Psoas muscle (tissue), 7 donors: ENCODE measurements at regions not wholly inside any gene's neighbourhood (a gene's known extent, or its start where the extent isn't known, plus 50 kb on each side); places are given as distances from the start of the nearest gene placed in this dataset.

Source experiments
- ATAC-seq, 4 donors: fragments of 200-7000 bp; cut with Tn5 transposase; one replicate each; pipeline ENCODE4 v1.9.1; 2020; ENCODE audit warnings: moderate library complexity in 3 of 4, mild to moderate bottlenecking in 2 of 4
- DNase-seq, 2 donors: peaks; one replicate each; pipeline ENCODE4 v3.0.0-alpha.2; 2020
- H3K27ac ChIP-seq: fragments of 200-600 bp; one replicate; pipeline ENCODE4 v1.8.0; 2022
- H3K27me3 ChIP-seq, 3 donors: fragments of 200-600 bp in 1 of 3; one replicate each; pipeline versions ENCODE4 v1.6.1 to v1.8.0; 2013 to 2022; ENCODE audit warnings: low read length in 2 of 3, mild to moderate bottlenecking in 2 of 3, moderate library complexity in 1 of 3; ENCODE audit not compliant: insufficient read depth in 3 of 3
- H3K36me3 ChIP-seq, 2 donors: fragments of 200-600 bp in 1 of 2; one replicate each; pipeline versions ENCODE4 v1.6.1 to v1.8.0; 2013 to 2022; ENCODE audit warnings: low read depth in 1 of 2, mild to moderate bottlenecking in 1 of 2, moderate library complexity in 1 of 2; ENCODE audit not compliant: insufficient read depth in 1 of 2
- H3K4me1 ChIP-seq: fragments of 200-600 bp; one replicate; pipeline ENCODE4 v1.8.0; 2022
- H3K4me3 ChIP-seq: fragments of 200-600 bp; one replicate; pipeline ENCODE4 v1.8.0; 2022; ENCODE audit warnings: mild to moderate bottlenecking
- H3K9me3 ChIP-seq: fragments of 200-600 bp; one replicate; pipeline ENCODE4 v1.8.0; 2022
- WGBS, 3 donors: extraction: QIAGEN DNeasy Blood & Tissue Kit; methylation state at CpG; one replicate each; pipeline versions ENCODE4 v1.1.6 to v1.1.7; 2013; 5-methylcytosine and 5-hydroxymethylcytosine counted together
- intact Hi-C, 2 donors: fragments of 100-400 bp; cut with DNase I; formaldehyde crosslinking; loops; one replicate each; pipeline versions ENCODE4 v1.11.0 to v1.14.2; 2022
- TF ChIP-seq, protein P1 (sequence below): fragments of 200-600 bp; IDR thresholded peaks from one replicate; pipeline ENCODE4 v1.8.0; 2022; ENCODE audit warnings: antibody characterized with exemption
- donor health status: healthy with polysubstance abuse.
- donor health status: DM: no; HTN: no; CAD: no; lungs with moderate emphysema.
- donor health status: Bipolar disorder and iron deficiency.
- donor health status: healthy.
- donor health status: DM: yes; HTN: yes; CAD: no.
- donor health status: DM: no; HTN: no; CAD: no.
- donor health status: DM: yes; HTN: yes; CAD: no.

DNA sequence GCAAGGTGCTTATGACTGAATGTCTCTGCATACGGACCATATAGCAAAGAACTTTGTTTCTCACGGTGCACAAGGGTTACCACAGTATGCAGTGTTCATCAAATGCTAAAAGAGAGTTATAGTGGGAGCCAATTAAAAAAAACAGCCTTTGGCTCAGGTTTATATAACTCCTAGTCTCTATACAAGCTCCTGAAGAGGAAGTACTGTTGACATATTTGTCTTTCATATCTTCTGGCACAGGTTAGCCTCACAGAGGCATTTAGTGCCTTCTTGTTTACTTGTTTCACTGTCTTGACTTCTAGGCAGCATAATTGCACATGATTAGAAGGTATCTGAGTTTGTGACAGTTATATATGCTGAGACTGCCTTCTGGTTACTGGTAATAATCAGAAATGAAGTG lies 158.8 kb upstream of the FAM47C start:
- no peak overlapping the region for H3K4me3 ChIP-seq
- TF ChIP-seq, protein P1, sequence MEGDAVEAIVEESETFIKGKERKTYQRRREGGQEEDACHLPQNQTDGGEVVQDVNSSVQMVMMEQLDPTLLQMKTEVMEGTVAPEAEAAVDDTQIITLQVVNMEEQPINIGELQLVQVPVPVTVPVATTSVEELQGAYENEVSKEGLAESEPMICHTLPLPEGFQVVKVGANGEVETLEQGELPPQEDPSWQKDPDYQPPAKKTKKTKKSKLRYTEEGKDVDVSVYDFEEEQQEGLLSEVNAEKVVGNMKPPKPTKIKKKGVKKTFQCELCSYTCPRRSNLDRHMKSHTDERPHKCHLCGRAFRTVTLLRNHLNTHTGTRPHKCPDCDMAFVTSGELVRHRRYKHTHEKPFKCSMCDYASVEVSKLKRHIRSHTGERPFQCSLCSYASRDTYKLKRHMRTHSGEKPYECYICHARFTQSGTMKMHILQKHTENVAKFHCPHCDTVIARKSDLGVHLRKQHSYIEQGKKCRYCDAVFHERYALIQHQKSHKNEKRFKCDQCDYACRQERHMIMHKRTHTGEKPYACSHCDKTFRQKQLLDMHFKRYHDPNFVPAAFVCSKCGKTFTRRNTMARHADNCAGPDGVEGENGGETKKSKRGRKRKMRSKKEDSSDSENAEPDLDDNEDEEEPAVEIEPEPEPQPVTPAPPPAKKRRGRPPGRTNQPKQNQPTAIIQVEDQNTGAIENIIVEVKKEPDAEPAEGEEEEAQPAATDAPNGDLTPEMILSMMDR: no peak
- no peaks in the 10 kb centered on the region for H3K4me1 ChIP-seq
- no peak overlapping the region for H3K27ac ChIP-seq
- WGBS, 3 donors: 50 to 75% (median 69%) methylated on average over 2 of the region's 2 CpGs
- intact Hi-C loops: no loop called here
- ATAC-seq (no peak), DNase-seq (no peak)
- no peaks in the 10 kb centered on the region for H3K36me3 ChIP-seq
- no peaks in the 10 kb centered on the region for H3K9me3 ChIP-seq
- peaks cover 0 to 10% (median 0%) of the 10 kb centered on the region in 3 donors for H3K27me3 ChIP-seq

DNA sequence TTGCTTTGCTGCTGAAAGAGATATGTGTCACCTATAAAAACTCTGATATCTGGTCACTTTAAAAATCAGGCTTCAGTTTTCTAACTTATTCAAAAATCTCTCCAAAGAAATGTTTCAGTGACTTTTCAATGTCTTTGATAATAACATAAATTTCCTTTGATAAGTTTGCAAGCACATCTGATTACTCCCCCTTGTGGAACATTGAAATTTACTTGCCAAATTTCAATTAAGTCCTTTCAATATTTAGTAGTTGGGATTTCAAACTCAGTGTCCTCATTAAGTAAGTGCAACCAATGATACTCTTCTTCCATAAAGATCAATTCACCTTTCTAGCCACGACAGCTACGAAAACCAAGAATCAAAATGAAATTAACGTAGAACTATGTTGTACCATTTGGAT lies 151.3 kb upstream of the FAM47C start:
- 68 to 95% (median 94%) methylated on average over 3 of the region's 3 CpGs for WGBS, 3 donors

DNA sequence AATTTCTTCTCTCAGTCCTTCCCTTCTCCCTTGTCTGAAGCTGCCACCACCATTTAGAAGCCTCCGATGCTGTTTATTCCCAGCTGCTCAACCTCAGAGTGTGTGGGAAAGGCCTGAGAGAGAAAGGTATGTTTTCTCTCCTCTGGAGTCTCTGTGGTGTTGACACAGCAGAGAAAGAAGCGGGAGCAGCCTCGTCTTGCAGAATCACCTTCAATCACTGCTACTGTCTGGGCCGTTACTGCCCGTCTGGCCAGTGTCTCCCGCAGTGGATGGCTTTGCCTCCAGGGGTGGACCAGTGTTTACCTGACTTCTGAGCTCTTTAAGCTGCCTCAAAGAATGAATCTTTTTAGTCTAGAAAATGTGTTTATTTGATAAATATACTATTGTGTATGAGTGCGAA lies 148.9 kb upstream of the FAM47C start:
- H3K27ac ChIP-seq: no peak overlapping the region
- no peaks in the 10 kb centered on the region for H3K9me3 ChIP-seq
- WGBS, 3 donors: 73 to 84% (median 77%) methylated on average over 7 of the region's 7 CpGs
- no peak for ATAC-seq
- TF ChIP-seq, protein P1: no peak
- H3K4me1 ChIP-seq: no peaks in the 10 kb centered on the region
- DNase-seq: no peak
- peaks cover 0 to 14% (median 0%) of the 10 kb centered on the region in 3 donors for H3K27me3 ChIP-seq
- intact Hi-C loops: no loop called here
- no peak overlapping the region for H3K4me3 ChIP-seq
- H3K36me3 ChIP-seq: no peaks in the 10 kb centered on the region

More for the DNA sequence above, 151.3 kb upstream of the FAM47C start:
- no peaks in the 10 kb centered on the region for H3K36me3 ChIP-seq
- no peaks in the 10 kb centered on the region for H3K9me3 ChIP-seq
- H3K4me3 ChIP-seq: no peak overlapping the region
- ATAC-seq (no peak), DNase-seq (no peak)
- H3K27ac ChIP-seq: no peak overlapping the region
- intact Hi-C loops: no loop called here
- peaks cover 0 to 17% (median 0%) of the 10 kb centered on the region in 3 donors for H3K27me3 ChIP-seq
- TF ChIP-seq, protein P1: no peak
- H3K4me1 ChIP-seq: no peaks in the 10 kb centered on the region

DNA sequence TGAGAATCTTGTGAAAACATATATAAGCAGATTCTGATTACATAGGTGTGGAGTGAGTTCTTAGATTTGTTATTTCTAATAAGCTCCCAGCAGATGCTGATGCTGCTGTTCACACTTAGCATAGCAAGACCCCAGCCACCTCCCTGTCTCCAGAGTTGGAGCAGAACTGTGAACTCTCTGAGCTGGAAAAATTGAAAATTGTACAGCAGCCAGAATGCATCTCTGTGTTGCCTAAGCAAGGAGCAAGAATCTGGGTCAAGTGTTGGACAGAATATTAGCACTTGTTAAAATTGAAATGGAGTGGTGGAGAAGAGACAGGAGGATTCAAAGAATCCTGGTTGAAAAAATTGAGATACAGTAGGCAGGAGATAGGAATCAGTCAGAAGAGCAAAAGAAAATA lies 146.6 kb upstream of the FAM47C start:
- no peaks in the 10 kb centered on the region for H3K4me1 ChIP-seq
- no peak for ATAC-seq
- no peak for DNase-seq
- H3K27me3 ChIP-seq: peaks cover 0 to 10% (median 0%) of the 10 kb centered on the region in 3 donors
- H3K27ac ChIP-seq: no peak overlapping the region
- intact Hi-C loops: no loop called here
- no peaks in the 10 kb centered on the region for H3K9me3 ChIP-seq
- no peaks in the 10 kb centered on the region for H3K36me3 ChIP-seq
- TF ChIP-seq, protein P1: no peak
- no peak overlapping the region for H3K4me3 ChIP-seq

DNA sequence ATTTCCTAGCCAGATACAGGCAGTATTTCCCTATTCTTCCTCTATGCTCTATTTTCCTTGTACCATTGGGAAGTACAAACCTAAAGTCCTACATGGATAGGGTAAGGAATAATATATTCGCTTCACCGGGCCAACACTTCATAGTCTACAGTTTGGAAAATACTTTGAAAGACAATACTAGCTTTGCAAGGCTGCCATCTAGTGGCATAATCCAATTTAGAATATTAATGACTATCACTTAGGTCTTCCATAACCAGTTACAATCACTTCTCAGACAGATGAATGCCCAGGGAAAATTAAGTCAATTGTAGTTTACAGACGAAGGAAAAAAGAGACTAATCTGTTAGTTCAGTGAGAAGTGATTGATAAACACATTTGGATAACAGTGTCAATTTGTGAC lies 141.0 kb upstream of the FAM47C start:
- H3K27me3 ChIP-seq: no peaks in the 10 kb centered on the region
- no peaks in the 10 kb centered on the region for H3K36me3 ChIP-seq
- DNase-seq (no peak), ATAC-seq (peak in 1 of 4 donors; percentile 43)
- H3K27ac ChIP-seq: no peak overlapping the region
- intact Hi-C loops: no loop called here
- TF ChIP-seq, protein P1: peak; percentile 71
- no peaks in the 10 kb centered on the region for H3K4me1 ChIP-seq
- H3K4me3 ChIP-seq: no peak overlapping the region
- WGBS, 3 donors: 9 to 13% (median 10%) methylated on average over 3 of the region's 3 CpGs
- H3K9me3 ChIP-seq: no peaks in the 10 kb centered on the region
